DOHH2 (cell line): ENCODE measurements at regions not wholly inside any gene's neighbourhood (a gene's known extent, or its start where the extent isn't known, plus 50 kb on each side); places are given as distances from the start of the nearest gene placed in this dataset.
A peak's percentile ranks its signal among the peaks of the same experiment; 100 is the strongest.

Experiments
- H3F3A ChIP-seq: fragments of 200-600 bp; sonication (generic), shearing (Covaris generic); 2 replicates; pipeline ENCODE4 v1.6.0; 2016; ENCODE audit warnings: antibody characterized with exemption, mild to moderate bottlenecking; ENCODE audit not compliant: control insufficient read depth, insufficient read depth
- H3K27ac ChIP-seq: fragments of 200-600 bp; sonication (generic); 2 replicates; pipeline ENCODE4 v1.5.1; 2014; ENCODE audit warnings: low read depth, mild to moderate bottlenecking, low read length, moderate library complexity
- H3K27me3 ChIP-seq: fragments of 200-600 bp; sonication (generic); 2 replicates; pipeline ENCODE4 v1.6.1; 2014; ENCODE audit warnings: mild to moderate bottlenecking, low read length, mixed read lengths; ENCODE audit not compliant: control insufficient read depth
- H3K36me3 ChIP-seq: fragments of 200-600 bp; sonication (generic); 2 replicates; pipeline ENCODE4 v1.6.1; 2014; ENCODE audit warnings: mild to moderate bottlenecking, low read length, moderate library complexity, mixed read lengths; ENCODE audit not compliant: control insufficient read depth
- H3K4me1 ChIP-seq: fragments of 200-600 bp; sonication (generic); 2 replicates; pipeline ENCODE4 v1.6.1; 2014; ENCODE audit warnings: mild to moderate bottlenecking, low read length, mixed read lengths; ENCODE audit not compliant: control insufficient read depth
- H3K4me2 ChIP-seq: fragments of 200-600 bp; sonication (generic); 2 replicates; pipeline ENCODE4 v1.6.0; 2014; ENCODE audit warnings: mild to moderate bottlenecking, low read length, moderate library complexity
- H3K4me3 ChIP-seq: fragments of 200-600 bp; sonication (generic); 2 replicates; pipeline ENCODE4 v1.5.1; 2014; ENCODE audit warnings: mild to moderate bottlenecking, low read length, mixed read lengths
- H3K79me2 ChIP-seq: fragments of 200-600 bp; sonication (generic); 2 replicates; pipeline ENCODE4 v1.6.1; 2014; ENCODE audit warnings: mild to moderate bottlenecking, low read length, mixed read lengths; ENCODE audit not compliant: control insufficient read depth
- H3K9me2 ChIP-seq: fragments of 200-600 bp; sonication (generic); replicated peaks from 2 replicates; pipeline ENCODE4 v1.6.1; 2014; ENCODE audit warnings: mild to moderate bottlenecking, low read length, mixed read lengths; ENCODE audit not compliant: control insufficient read depth
- H3K9me3 ChIP-seq: fragments of 200-600 bp; sonication (generic); 2 replicates; pipeline ENCODE4 v1.6.1; 2014; ENCODE audit warnings: antibody characterized with exemption, low read length, mixed read lengths; ENCODE audit not compliant: control insufficient read depth, insufficient read depth
- H4K20me1 ChIP-seq: fragments of 200-600 bp; sonication (generic); 2 replicates; pipeline ENCODE4 v1.6.0; 2014; ENCODE audit warnings: low read depth, mild to moderate bottlenecking, antibody characterized with exemption, low read length, moderate library complexity; ENCODE audit not compliant: control insufficient read depth, insufficient read depth
- CTCF ChIP-seq: fragments of 200-600 bp; sonication (generic); IDR thresholded peaks from one replicate; pipeline ENCODE4 v1.5.1; 2014; ENCODE audit warnings: antibody characterized with exemption, mild to moderate bottlenecking, low read depth, low read length; ENCODE audit not compliant: poor library complexity, severe bottlenecking
- EZH2phosphoT487 ChIP-seq: fragments of 200-600 bp; sonication (generic); IDR thresholded peaks from 2 replicates; pipeline ENCODE4 v1.6.1; 2017; ENCODE audit warnings: borderline replicate concordance, mild to moderate bottlenecking, antibody characterized with exemption, low read length, moderate library complexity, mixed read lengths

DNA sequence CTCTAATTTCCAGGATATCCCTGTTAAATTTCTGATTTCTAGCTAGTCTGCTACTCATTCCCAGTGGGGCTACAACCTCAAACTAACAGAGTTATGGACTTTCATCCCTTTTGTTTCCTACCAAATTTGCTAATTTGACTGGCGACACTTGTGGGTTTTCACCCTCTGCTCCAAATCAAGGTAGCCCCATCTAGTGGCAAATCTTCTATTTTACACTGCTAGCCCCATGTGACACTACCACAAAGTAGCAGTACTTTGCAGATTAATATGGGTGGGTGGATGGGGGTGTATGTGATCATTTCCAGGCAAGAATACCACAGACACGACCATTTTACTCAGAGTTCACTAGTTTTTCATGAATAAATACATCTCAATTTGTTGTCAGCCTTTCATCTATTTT lies 150.3 kb downstream of the MSL3 start:
- H3K36me3 ChIP-seq: no peaks in the 10 kb centered on the region
- H4K20me1 ChIP-seq: no peaks in the 10 kb centered on the region
- no peaks in the 10 kb centered on the region for H3K9me3 ChIP-seq
- H3K4me2 ChIP-seq: no peak overlapping the region
- no peaks in the 10 kb centered on the region for H3K79me2 ChIP-seq
- H3K27ac ChIP-seq: no peak overlapping the region
- no peaks in the 10 kb centered on the region for H3K27me3 ChIP-seq
- no peaks in the 10 kb centered on the region for H3K4me1 ChIP-seq
- H3K4me3 ChIP-seq: no peak overlapping the region
- TF ChIP-seq EZH2phosphoT487 (no peak), CTCF (peak; percentile 47)
- no peaks in the 10 kb centered on the region for H3F3A ChIP-seq
- no peaks in the 10 kb centered on the region for H3K9me2 ChIP-seq

- no peaks in the 10 kb centered on the region for H3K4me1 ChIP-seq
- no peaks in the 10 kb centered on the region for H3K27me3 ChIP-seq
- H3K4me2 ChIP-seq: no peak overlapping the region
- no peaks in the 10 kb centered on the region for H3K9me3 ChIP-seq
- H3K9me2 ChIP-seq: no peaks in the 10 kb centered on the region
- no peaks in the 10 kb centered on the region for H4K20me1 ChIP-seq
- no peaks in the 10 kb centered on the region for H3F3A ChIP-seq
- TF ChIP-seq EZH2phosphoT487: no peak
- TF ChIP-seq CTCF: no peak
- H3K36me3 ChIP-seq: no peaks in the 10 kb centered on the region
- no peak overlapping the region for H3K27ac ChIP-seq
- no peaks in the 10 kb centered on the region for H3K79me2 ChIP-seq
- H3K4me3 ChIP-seq: no peak overlapping the region
These were observed 155.0 kb downstream of the MSL3 start for GRCh38 chrX:11913001-11913400.

- H3K4me2 ChIP-seq: no peak overlapping the region
- H3K79me2 ChIP-seq: no peaks in the 10 kb centered on the region
- no peaks in the 10 kb centered on the region for H3F3A ChIP-seq
- H4K20me1 ChIP-seq: no peaks in the 10 kb centered on the region
- H3K9me2 ChIP-seq: no peaks in the 10 kb centered on the region
- no peaks in the 10 kb centered on the region for H3K9me3 ChIP-seq
- TF ChIP-seq CTCF (no peak), EZH2phosphoT487 (no peak)
- H3K27ac ChIP-seq: no peak overlapping the region
- no peak overlapping the region for H3K4me3 ChIP-seq
- no peaks in the 10 kb centered on the region for H3K4me1 ChIP-seq
- no peaks in the 10 kb centered on the region for H3K27me3 ChIP-seq
- no peaks in the 10 kb centered on the region for H3K36me3 ChIP-seq
These were observed 171.4 kb downstream of the MSL3 start for GRCh38 chrX:11929476-11929875.

DNA sequence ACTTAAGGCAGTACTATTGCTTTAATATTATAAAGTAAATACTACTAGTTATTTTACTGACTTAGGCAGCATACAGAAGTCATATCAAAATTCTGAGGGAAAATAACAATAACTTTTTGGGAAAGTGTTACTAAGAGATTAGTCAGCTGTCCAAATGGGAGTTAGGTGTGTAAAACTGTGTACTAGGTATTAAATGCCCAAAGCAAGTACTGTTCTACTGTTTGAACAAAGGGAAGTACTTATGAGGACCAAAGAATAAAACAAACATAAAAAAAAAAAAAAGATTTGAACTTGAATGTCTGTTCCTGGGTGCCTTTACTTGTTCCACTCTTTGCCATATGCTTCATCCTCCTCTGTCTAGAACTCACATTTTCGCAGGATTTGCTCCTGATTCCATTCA lies 174.4 kb downstream of the MSL3 start:
- TF ChIP-seq CTCF (no peak), EZH2phosphoT487 (no peak)
- Histone ChIP-seq H3K9me3 (no peaks in the 10 kb centered on the region), H3K9me2 (no peaks in the 10 kb centered on the region), H3K27ac (no peak overlapping the region), H3K79me2 (no peaks in the 10 kb centered on the region), H3K4me1 (no peaks in the 10 kb centered on the region), H3K36me3 (no peaks in the 10 kb centered on the region), H3K4me2 (no peak overlapping the region), H3F3A (no peaks in the 10 kb centered on the region), H4K20me1 (no peaks in the 10 kb centered on the region), H3K4me3 (no peak overlapping the region), H3K27me3 (no peaks in the 10 kb centered on the region)
